Stimulated activated CD4-positive, alpha-beta T cell treated with anti-CD3 and anti-CD28 coated beads, Interleukin-4, amount 100 ng/mL, for 1 hour (primary cell): ENCODE measurements at regions not wholly inside any gene's neighbourhood (a gene's known extent, or its start where the extent isn't known, plus 50 kb on each side); places are given as distances from the start of the nearest gene placed in this dataset.

Experiments
- DNase-seq: peaks from one replicate; pipeline ENCODE4 v3.0.0-alpha.2; 2020

- no peak for DNase-seq
These were observed 51.1 kb upstream of the MVB12B start for GRCh38 chr9:126275386-126276001.

- DNase-seq: no peak
These were observed 50.4 kb upstream of the MVB12B start for GRCh38 chr9:126276056-126276728.
